PC-9 (cell line): ENCODE measurements at regions not wholly inside any gene's neighbourhood (a gene's known extent, or its start where the extent isn't known, plus 50 kb on each side); places are given as distances from the start of the nearest gene placed in this dataset.

ENCODE experiments used
- EZH2 ChIP-seq: fragments of 200-600 bp; sonication (generic); IDR thresholded peaks from 2 replicates; pipeline ENCODE4 v1.8.0; 2017; ENCODE audit warnings: antibody characterized with exemption, low read depth
- TF ChIP-seq, protein P1 (sequence below): fragments of 200-600 bp; sonication (generic); conservative IDR thresholded peaks from 2 replicates; pipeline ENCODE4 v1.6.1; 2017; ENCODE audit warnings: mixed run types, antibody characterized with exemption, mild to moderate bottlenecking, moderate library complexity

DNA sequence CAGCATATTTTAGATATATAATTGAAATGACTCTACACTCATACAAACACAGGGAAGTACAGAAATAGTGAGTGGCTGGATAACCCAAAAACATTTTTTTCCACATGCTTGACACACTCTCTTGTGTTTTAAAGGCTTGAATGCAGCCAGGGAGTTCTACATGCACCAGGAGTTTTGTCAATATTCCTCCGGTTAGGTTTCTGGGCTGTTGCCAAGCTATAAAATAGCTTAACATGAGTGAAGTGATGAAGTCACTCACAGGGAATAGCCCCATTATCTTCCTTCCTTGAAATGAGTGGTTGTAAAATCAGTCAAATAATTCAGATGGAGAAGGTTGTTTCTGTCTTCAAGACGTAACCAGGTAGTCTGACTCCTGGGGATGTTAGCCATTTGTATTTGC is 582.7 kb downstream of the SLC6A15 start:
- TF ChIP-seq, protein P1, sequence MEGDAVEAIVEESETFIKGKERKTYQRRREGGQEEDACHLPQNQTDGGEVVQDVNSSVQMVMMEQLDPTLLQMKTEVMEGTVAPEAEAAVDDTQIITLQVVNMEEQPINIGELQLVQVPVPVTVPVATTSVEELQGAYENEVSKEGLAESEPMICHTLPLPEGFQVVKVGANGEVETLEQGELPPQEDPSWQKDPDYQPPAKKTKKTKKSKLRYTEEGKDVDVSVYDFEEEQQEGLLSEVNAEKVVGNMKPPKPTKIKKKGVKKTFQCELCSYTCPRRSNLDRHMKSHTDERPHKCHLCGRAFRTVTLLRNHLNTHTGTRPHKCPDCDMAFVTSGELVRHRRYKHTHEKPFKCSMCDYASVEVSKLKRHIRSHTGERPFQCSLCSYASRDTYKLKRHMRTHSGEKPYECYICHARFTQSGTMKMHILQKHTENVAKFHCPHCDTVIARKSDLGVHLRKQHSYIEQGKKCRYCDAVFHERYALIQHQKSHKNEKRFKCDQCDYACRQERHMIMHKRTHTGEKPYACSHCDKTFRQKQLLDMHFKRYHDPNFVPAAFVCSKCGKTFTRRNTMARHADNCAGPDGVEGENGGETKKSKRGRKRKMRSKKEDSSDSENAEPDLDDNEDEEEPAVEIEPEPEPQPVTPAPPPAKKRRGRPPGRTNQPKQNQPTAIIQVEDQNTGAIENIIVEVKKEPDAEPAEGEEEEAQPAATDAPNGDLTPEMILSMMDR, result no peak
- no peak for TF ChIP-seq EZH2
